Inferior parietal cortex (tissue), 1 donor: ENCODE measurements at regions not wholly inside any gene's neighbourhood (a gene's known extent, or its start where the extent isn't known, plus 50 kb on each side); places are given as distances from the start of the nearest gene placed in this dataset.

ENCODE experiments used
- DNase-seq: peaks from one replicate; pipeline ENCODE4 v3.0.0-alpha.2; 2016; ENCODE audit errors: extremely low spot score

DNA sequence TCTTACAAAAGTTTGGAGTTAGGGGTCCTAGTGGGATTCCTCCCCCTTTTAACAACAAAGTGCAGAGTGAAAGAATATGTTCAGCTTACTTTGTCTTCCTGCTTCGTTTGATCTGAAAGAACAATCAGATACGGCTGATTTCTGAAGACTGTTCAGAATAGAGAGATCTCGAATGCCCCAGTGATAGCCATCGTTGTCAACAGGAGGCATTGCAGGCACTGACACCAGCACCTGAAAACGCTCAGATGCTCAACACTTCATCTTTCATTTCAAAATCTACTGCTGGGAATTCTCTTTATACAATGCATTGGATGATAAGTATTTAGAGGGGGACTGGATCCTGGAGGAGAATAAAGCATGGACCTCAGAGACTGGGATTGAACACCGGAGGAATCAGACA lies 186.3 kb upstream of the TENM3 start:
- DNase-seq = no peak

DNA sequence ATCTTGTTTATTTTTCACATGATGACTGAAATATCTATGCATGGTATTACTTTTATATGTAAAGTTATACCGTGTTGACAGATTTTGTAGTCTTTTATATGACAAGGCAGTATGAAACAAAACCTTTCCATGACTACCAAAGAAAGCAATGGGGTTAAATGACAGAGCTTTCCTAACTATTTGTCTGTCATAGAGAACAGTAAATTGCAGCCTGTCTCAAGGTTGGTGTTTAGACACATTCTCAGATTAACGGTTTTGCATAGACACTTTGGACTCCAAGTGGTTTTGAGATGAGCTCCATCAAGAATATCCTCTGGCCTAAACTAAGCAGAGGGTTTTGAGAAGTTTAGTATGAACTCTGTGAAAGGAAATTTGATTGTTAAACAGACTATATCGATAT lies 180.7 kb upstream of the TENM3 start:
- no peak for DNase-seq

DNA sequence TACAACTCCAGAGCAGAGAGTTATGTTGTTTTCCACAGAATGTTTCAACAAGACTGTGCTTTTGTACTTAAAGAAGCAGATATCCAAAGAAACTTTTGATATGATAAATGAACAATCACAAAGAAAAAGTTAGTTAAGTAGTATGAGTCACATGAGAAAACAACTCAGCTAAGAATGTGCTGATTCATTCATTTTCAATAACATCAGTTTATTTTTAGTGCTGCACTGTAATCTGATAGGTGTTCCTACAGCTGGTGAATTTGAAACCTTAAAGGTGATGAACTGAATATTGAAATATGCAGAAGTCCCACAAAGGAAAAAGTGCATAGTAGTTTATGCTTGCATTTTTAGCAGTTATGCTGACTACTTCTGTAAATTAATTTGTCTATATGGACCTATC lies 180.3 kb upstream of the TENM3 start:
- DNase-seq = no peak

DNA sequence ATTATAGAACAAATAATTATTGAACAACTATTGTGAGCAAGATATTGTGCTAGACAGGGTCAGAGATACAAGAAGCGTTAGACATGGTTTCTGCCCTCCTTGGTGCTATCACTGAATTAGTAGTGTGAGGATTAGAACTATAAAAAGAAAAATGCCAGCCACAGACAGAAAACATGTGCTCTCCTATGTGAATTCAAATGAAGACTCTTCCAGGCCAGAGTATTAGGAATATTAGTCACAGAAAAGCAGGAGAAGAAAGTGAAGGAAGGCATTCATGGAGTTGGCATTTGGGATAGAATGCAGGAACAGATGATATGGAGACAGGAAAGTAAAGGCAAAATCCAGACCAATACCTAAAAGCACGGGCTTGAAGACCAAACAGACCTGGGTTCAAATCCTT lies 179.6 kb upstream of the TENM3 start:
- no peak for DNase-seq

DNA sequence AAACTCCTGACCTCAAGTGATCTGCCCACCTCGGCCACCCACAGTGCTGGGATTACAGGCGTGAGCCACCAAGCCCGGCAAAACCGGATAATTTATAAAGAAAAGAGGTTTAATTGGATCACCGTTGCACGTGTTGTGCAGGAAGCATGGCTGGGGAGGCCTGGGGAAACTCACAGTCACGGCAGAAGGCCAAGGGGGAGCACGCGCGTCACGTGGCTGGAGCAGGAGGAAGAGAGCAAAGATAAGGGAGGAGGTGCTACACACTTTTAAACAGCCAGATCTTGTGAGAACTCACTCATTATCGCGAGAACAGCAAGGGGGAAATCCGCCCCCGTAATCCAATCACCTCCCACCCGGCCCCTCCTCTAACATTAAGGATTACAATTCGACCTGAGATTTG lies 177.9 kb upstream of the TENM3 start:
- no peak for DNase-seq

DNA sequence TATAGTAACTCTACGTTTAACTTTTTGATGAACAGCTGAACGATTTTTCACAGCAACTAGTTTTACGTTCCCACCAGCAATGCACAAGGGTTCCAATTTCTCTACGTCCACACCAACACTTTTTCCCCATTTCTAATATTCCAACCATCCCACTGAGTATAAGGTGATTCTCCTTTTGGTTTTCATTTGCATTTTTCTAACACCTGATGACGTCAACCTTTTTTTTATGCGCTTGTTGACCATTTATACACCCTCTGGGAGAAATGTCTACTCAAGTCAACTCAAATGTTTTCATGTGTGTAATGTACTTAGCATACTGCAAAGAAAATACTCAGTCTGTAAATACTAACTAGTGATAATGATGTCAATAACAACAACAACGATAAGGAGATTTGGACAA lies 177.2 kb upstream of the TENM3 start:
- no peak for DNase-seq

DNA sequence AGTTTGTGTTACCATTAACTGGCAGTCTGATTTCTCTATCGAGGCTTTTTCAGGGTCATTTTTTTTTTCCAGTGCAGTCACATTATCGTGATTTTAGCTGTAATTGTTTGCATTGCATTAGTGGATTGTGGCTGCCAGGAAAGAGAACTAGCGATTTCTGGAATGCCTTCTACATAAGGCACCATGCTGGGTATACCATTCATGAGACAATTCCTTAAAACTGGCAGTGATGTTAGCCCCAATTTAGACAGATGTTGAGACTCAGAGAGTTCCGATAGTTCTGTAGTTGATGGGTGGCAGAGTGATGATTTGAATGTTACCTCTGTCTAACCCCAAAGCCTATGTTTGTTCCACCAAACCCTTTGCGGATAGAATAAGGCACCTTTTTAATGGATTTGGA lies 175.4 kb upstream of the TENM3 start:
- DNase-seq = no peak

DNA sequence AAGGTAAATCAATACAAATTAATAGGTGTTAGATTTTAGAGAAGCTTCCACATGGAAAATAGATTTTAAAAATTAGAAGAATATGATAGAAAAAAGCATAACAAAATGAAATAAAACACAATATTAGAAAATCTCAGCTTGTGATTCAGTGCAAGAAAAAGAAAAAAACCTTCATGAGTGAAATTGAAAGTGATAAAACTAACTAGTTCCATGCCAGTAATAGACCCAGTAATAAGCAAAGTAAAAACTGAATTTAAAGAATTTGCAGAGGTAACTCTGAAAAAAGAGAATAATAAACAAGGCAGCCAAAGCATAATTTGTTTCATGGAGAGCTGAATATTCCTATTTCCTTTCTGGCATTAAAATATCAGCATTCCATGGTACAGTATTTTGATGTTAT lies 174.3 kb upstream of the TENM3 start:
- no peak for DNase-seq

DNA sequence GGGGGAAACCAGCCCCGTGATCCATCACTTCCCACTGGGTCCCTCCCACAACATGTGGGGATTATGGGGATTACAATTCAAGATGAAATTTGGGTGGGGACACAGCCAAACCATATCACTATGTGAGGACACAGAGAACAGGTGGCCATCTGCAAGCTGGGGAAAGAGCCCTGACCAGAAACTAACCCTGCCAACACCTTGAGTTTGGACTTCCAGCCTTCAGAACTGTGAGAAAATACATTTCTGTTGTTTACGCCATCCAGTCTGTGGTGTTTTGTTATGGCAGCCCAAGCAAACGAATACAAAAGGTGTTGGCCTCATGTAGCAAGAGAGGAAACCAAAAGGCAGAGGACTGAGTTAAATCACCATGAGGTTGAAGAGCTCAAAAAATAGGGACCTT lies 169.9 kb upstream of the TENM3 start:
- DNase-seq = no peak

DNA sequence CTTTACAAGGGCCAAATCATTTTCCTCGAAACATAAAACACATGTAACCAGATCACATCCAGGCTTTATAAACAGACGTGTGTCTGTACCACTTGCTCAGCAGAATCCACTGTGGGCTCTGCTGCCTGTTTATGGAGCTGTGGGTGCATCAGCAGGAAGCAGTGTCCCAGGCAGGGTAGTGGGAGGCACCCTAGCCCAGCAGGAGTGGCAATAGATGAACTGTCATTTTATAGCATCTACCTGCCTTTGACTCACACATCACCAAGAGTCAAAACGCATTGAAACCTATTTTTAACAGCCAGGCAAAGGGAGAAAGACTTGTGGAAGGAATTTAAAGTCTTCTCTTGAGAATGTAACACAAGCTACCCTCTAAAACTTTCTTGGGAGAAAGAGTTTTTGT lies 169.1 kb upstream of the TENM3 start:
- DNase-seq = no peak

DNA sequence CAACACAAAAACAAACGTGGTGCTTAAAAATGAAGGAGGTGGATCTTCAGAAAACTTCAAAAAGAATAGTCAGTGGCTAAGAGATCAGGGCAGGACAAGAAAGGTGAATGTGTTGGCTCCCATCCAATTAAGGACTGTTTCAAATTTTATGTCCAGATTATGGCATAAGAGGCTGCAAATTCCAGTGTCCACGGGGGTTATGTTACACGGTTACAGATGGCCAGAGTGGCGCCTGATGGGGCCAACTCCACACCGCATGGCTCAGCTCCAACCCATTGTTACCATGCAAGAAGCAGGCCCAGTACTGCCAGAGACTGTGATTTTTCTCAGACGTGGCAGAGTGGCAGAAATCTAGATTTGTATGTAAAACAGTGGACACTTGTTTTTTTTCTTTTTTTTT lies 168.4 kb upstream of the TENM3 start:
- no peak for DNase-seq

DNA sequence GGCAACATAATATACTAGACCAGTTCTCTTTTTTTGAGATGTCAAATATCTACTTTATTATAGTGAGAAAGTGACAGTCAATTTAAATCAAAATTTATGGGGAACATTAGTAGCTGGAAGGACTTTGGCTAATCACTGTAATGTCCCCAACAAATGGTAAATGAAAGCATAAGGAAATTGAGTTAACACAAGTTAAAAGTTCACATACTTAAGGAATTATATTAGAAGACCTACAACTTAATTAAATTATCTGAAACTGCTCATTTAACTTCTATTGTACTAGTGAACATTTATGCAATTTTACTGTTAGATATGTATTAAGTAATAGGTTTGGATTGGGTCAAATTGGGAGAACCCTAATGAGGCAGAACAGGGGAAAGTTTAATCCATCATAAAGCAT lies 160.3 kb upstream of the TENM3 start:
- no peak for DNase-seq

DNA sequence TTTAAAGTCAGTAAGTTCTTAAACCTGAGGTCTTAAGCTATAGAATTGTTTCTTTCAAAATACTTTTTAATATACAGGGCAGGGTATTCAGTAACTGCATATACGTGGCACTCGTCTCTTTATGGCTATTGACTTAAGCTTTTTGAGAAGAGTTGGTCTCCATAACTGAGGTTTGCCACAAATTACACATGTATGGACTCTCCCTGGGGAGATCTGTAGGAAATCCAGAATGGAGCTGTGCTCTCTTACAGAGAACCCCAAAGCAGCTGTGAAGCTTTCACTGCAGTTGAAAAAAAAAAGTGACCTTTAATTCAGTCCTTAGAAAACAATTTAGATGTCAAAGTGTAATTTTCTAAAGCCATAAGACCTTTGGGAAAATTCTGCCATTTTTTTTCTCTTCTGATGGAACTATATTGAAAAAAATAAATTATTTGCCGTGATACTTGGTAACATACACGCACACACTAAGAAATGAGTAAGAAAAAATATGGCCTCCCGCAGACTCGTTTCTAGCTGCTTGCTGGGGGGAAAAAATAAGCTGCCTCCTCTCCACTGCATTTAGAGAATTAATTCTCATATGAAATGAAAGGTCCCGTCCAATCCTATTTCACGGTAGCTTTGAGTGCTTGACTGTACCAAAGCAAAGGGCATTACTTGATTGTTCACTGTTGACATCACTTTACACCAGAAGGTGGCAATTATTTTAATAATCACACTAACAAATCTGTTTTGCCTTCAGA lies 159.4 kb upstream of the TENM3 start:
- no peak for DNase-seq

DNA sequence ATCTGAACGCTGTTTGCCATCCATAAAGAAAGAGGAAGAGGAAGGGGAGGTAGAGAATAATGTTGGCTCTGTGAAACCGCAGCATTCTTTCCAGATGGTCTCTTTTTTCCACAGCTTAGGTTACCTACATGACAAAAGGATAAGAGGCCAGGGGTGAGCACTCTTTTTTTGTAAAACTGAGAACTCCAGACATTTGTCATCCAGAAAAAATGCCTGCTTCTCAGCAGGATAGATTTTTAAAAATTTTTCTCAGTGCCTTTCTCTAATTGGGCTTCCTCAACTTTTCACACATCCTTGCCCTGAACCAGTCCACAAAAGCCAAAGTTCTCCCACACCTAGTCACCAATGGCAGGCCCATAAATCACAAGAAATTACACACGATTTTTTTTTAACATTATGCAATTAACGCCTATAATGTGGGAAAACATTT lies 158.1 kb upstream of the TENM3 start:
- DNase-seq = no peak

DNA sequence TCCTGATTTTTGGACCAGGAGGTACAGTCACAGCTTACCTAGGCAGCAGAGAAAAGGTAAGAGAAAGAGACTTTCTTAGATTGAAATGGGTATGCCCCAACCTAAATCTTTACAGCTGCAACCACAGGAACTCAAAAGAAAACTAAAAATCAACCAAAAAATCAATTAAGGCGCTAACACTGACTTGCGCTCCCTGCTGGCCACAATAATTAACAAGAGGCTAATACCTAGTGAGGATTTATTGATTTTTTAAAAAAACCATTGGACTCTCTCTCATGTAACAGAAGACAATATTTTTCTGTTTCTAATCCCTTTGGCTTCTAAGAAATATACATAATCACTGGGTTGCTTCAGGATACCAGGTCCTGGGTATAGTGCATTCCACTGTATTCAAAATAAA lies 153.9 kb upstream of the TENM3 start:
- DNase-seq = no peak

DNA sequence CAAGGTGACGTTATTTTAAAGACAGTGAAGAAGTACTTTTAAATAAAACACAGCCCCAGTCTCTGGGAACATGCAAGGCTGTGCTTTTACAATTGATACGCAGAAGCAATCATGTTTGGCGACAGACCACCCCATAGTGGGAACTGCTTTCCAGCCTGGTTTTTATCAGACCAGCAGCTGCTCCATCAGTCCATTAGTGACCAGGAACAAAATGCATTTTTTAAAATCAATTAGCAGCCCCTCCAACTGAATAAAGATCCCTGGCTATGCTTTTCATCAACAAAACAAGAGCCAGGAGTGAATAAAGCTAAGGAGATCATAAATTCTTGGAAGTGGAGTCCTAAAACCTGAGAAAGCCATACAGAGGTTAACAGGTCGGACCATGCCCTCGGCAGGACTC lies 153.0 kb upstream of the TENM3 start:
- DNase-seq = no peak

DNA sequence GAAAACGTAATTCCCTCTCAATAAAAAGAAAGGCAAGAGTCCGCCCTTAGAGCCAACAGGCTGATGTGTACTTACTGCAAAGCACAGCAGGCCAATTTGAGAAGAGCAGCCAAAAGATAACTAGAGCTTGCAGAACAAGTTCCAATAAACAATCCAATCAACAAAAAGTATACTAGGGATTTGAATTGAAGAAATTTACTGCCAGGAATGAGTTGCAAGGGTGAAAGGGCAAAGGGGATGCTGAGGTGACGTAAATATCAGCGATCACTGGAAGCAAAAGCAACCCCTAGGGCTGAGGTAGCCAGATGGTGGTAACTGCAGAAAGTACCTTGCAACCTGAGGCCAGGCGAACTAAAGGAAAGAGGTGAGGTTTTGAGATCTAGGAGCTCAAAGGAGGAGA lies 152.1 kb upstream of the TENM3 start:
- DNase-seq = no peak

DNA sequence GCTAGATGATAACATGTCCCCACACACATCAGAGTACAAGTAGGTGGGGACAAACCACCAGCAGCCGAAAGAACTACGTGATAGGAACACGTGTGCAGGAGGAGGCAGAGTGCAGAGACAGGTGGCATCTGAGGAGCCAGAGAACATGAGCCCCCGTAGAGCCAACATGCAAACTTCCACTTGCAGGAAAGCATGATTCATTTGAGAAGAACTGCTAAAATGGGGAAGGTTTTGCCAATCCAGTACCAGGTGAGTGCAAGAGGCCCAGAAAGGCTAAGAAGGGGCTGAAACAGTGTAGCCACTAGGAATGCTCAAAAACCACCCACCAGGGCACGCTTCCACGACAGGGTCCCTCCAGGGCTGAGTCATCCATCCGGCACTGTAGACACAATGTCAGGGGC lies 149.8 kb upstream of the TENM3 start:
- DNase-seq = no peak

DNA sequence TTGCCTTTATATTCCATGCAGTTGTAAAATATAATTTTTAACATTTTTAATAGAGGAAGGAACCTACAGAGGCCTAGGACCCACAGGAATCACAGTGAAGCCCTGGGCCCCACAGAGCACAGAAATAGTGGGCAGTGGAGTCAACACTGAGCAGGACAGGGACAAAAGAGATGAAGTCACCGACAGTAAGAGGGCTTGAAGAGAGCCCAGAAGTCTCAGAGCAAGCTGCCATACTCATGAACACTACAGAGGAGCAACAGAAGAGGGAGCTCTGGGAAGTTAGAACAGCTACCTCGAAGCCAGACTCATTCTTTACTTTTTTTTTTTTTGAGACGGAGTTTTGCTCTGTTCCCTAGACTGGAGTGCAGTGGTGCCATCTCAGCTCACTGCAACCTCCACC lies 149.3 kb upstream of the TENM3 start:
- DNase-seq = no peak

DNA sequence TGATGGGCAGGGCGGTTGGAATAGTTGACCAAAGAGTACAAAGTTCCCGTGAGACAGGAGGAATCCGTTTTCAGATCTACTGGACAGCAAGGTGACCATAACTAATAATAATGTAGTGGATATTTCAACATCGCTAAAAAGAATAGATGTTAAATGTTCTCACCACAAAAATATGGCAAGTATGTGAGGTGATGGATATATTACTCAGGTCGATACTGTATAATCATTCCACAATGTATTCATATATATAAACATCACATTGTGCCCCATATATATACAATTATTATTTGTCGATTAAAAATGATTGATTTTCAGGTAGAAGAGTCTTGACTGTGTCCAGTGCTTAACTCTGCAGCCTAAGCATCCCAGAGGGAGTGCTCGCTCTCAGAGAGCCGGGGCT lies 141.6 kb upstream of the TENM3 start:
- DNase-seq = no peak

DNA sequence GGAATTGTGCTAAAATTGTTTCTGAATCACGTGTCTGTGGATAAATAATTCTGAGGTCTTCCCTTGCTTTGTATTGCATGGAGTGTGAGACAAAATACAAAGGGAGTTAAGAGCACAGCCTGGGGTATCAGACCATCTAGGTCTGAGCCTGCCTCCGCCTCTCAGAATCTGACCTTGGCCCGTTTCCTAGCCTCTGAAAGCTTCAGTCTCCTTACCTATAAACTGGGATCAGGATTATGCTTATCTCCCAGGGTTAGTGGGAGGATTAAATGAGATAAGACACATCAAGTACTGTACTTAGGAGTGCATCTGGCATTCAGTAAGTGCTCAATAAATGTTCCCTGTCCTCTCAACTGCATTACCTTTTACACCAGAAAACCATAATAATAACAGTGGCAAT lies 140.6 kb upstream of the TENM3 start:
- no peak for DNase-seq

DNA sequence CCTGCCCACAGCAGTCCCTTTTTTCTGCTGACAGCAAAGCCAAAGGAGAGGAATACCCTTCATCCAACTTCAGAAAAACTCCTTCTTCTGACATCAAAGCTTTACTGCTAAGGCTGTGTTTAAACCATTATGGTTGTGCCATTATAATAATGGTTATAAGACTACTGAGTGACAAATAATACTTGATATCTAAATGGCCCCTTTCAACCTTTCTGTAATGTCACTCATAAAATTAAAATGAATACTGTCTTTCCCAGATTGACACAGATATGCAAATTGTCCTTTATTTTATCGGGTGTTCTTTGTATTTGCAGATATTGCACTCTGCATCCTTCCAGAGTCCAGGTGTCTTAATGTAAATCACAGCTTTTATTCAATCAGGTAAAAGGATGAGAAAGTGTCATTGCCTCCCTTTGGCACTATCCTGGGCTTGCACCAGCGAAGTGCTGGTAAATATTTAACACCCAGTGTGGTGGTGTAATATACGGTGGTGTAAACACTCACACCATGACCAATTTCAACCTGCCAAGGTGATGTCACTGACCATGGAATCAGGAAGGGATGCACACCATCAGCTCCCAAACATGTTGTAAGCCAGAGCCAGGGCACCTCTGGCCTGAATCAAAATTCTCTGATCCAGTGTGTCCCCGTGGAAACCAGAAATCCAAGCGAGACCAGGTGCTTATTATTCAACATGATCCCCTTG lies 139.4 kb upstream of the TENM3 start:
- no peak for DNase-seq

DNA sequence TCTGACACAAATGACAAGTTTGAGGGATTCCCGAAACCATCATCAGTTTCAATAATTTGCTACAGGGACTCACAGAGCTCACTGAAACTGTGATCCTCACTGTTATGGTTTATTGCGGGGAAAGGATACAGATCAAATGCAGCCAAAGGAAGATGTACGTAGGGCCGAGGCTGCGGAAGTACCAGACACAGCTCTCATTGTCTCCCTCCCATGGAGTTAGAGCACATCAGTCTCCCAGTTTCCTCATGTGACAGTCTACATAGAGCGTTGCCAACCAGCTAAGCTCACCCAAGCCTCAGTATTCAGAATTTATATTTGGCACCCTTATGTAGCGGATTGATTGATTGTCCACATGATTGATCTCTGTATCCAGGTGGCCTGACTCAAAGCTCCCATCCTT lies 137.8 kb upstream of the TENM3 start:
- no peak for DNase-seq

DNA sequence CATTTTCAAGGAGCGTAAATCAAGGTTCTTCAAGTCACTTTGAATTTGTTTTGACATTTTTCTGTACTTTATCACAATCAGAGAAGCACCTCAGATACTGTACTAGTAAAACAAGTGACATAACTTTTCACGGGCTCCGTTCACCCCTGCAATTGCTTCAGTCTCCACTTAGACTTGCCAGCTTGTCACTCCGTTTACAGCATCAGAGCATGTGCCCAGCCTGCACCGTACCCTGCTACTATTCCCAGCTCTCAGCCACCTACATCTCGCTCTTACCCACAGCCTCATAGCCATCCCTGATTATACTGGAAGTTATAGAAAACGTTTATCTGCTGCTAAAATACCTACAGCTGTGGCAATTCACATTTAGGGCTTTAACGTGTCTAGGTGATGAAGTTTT lies 135.3 kb upstream of the TENM3 start:
- DNase-seq = no peak
